ENCODE measurements at regions not wholly inside any gene's neighbourhood (a gene's known extent, or its start where the extent isn't known, plus 50 kb on each side); places are given as distances from the start of the nearest gene placed in this dataset.

- no peak for DNase-seq
These were observed 92.2 kb downstream of the LINGO1 start for GRCh38 chr15:77540312-77541060.

GRCh38 chr15:77538793-77539497 is 93.8 kb downstream of the LINGO1 start:
- DNase-seq: no peak

- no peak for DNase-seq
These were observed 94.7 kb downstream of the LINGO1 start for GRCh38 chr15:77538027-77538451.

GRCh38 chr15:77537006-77537405 is 95.7 kb downstream of the LINGO1 start:
- DNase-seq: no peak

DNA sequence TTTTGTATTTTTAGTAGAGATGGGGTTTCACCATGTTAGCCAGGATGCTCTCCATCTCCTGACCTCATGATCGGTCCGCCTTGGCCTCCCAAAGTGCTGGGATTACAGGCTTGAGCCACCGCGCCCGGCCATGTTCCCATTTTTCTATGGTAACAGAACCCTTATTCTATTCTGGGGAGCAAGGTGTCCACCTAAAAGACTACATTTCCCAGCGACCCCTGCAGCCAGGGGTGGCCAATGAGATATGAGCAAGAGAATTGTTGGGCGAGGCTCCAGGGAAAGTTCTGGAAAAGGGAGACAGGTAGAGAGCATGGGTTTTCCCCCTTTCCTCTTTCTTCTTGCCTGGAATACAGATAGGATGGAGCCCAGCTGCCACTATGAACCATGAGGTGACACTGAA is 96.9 kb downstream of the LINGO1 start:
- no peak for DNase-seq
